CD14-positive monocyte (primary cell): ENCODE measurements at regions not wholly inside any gene's neighbourhood (a gene's known extent, or its start where the extent isn't known, plus 50 kb on each side); places are given as distances from the start of the nearest gene placed in this dataset. TPM values are rescaled to one million over a fixed set of nuclear protein-coding genes. Genes with fewer than 3 reads are reported as not detected.

Experiments
- DNase-seq, 3 donors: peaks; one replicate each; pipeline ENCODE4 v3.0.0-alpha.2; 2011 to 2022
- H2AFZ ChIP-seq: 2 replicates; pipeline ENCODE4 v1.6.0; 2012; ENCODE audit warnings: mild to moderate bottlenecking, low read depth, low read length, inconsistent platforms; ENCODE audit not compliant: insufficient read depth, poor library complexity, severe bottlenecking
- H3K27ac ChIP-seq, 2 donors: 1 replicate in 1 of 2; 2 replicates in 1 of 2; pipeline ENCODE4 v1.5.1; 2012 to 2013; ENCODE audit warnings: low read length in 2 of 2, control low read depth in 1 of 2, inconsistent platforms in 1 of 2, low read depth in 1 of 2, mild to moderate bottlenecking in 1 of 2
- H3K27me3 ChIP-seq, 2 donors: one replicate each; pipeline versions ENCODE4 v1.6.0 to v1.6.1; 2011 to 2013; ENCODE audit warnings: low read length in 2 of 2; ENCODE audit not compliant: control insufficient read depth in 2 of 2, insufficient read depth in 2 of 2
- H3K36me3 ChIP-seq, 2 donors: replicated peaks in 1 of 2; 1 replicate in 1 of 2; 2 replicates in 1 of 2; pipeline versions ENCODE4 v1.5.1 to v1.6.1; 2012 to 2013; ENCODE audit warnings: low read length in 2 of 2, control low read depth in 1 of 2, inconsistent platforms in 1 of 2, mild to moderate bottlenecking in 1 of 2; ENCODE audit not compliant: insufficient read depth in 2 of 2, control insufficient read depth in 1 of 2
- H3K4me1 ChIP-seq, 2 donors: 1 replicate in 1 of 2; 2 replicates in 1 of 2; pipeline versions ENCODE4 v1.5.1 to v1.6.1; 2012 to 2013; ENCODE audit warnings: low read length in 2 of 2, control low read depth in 1 of 2, inconsistent platforms in 1 of 2, mild to moderate bottlenecking in 1 of 2, moderate library complexity in 1 of 2; ENCODE audit not compliant: insufficient read depth in 2 of 2, control insufficient read depth in 1 of 2
- H3K4me2 ChIP-seq: replicated peaks from 2 replicates; pipeline ENCODE3; 2012; ENCODE audit warnings: low read length, moderate library complexity, mild to moderate bottlenecking; ENCODE audit not compliant: poor library complexity, severe bottlenecking; ENCODE audit errors: extremely low read depth
- H3K4me3 ChIP-seq, 3 experiments: fragments of 200-600 bp in 1 of 3; sonication (generic) in 1 of 3; replicated peaks in 1 of 3; 1 replicate in 2 of 3; 2 replicates in 1 of 3; pipeline ENCODE4 v1.5.1; 2011 to 2013; ENCODE audit warnings: low read length in 3 of 3, mild to moderate bottlenecking in 3 of 3, control low read depth in 2 of 3, low read depth in 2 of 3, inconsistent platforms in 1 of 3, moderate library complexity in 1 of 3
- H3K79me2 ChIP-seq: 2 replicates; pipeline ENCODE4 v1.6.0; 2012; ENCODE audit warnings: mild to moderate bottlenecking, control low read depth, inconsistent platforms, low read length, moderate library complexity; ENCODE audit not compliant: insufficient read depth
- H3K9ac ChIP-seq: 2 replicates; pipeline ENCODE4 v1.6.0; 2017; ENCODE audit warnings: low read length, mild to moderate bottlenecking; ENCODE audit not compliant: insufficient read depth, poor library complexity, severe bottlenecking
- H3K9me3 ChIP-seq, 2 donors: replicated peaks in 1 of 2; 1 replicate in 1 of 2; 2 replicates in 1 of 2; pipeline versions ENCODE4 v1.5.1 to v1.6.1; 2012 to 2013; ENCODE audit warnings: low read length in 2 of 2, control low read depth in 1 of 2; ENCODE audit not compliant: control insufficient read depth in 1 of 2, insufficient read depth in 1 of 2
- H4K20me1 ChIP-seq: 2 replicates; pipeline ENCODE4 v1.6.0; 2012; ENCODE audit warnings: mild to moderate bottlenecking, low read length, control low read depth, moderate library complexity; ENCODE audit not compliant: insufficient read depth
- H3K27ac Mint-ChIP-seq, 7 donors: one replicate each; pipeline ENCODE4 v1.8.0; 2020; ENCODE audit warnings: mild to moderate bottlenecking in 7 of 7, mixed read lengths in 7 of 7, moderate library complexity in 6 of 7, inconsistent platforms in 2 of 7
- H3K27me3 Mint-ChIP-seq, 3 donors: one replicate each; pipeline ENCODE4 v1.8.0; 2021 to 2022; ENCODE audit warnings: low read depth in 3 of 3, mild to moderate bottlenecking in 3 of 3, mixed read lengths in 3 of 3, moderate library complexity in 3 of 3, inconsistent platforms in 1 of 3
- H3K36me3 Mint-ChIP-seq, 2 donors: one replicate each; pipeline ENCODE4 v1.8.0; 2020; ENCODE audit warnings: mixed read lengths in 2 of 2, inconsistent platforms in 1 of 2, mild to moderate bottlenecking in 1 of 2
- H3K4me1 Mint-ChIP-seq: one replicate; pipeline ENCODE4 v1.8.0; 2020; ENCODE audit warnings: mild to moderate bottlenecking, mixed read lengths
- H3K4me3 Mint-ChIP-seq, 2 donors: one replicate each; pipeline ENCODE4 v1.8.0; 2020; ENCODE audit warnings: mild to moderate bottlenecking in 2 of 2, mixed read lengths in 2 of 2, moderate library complexity in 1 of 2
- H3K9me3 Mint-ChIP-seq, 7 donors: one replicate each; pipeline ENCODE4 v1.8.0; 2020 to 2022; ENCODE audit warnings: mixed read lengths in 7 of 7, mild to moderate bottlenecking in 6 of 7, moderate library complexity in 6 of 7, inconsistent platforms in 2 of 7
- CTCF ChIP-seq: fragments of 200-600 bp; IDR thresholded peaks from one replicate; pipeline ENCODE4 v1.8.0; 2022; ENCODE audit warnings: antibody characterized with exemption, mild to moderate bottlenecking
- WGBS: methylation state at CpG from one replicate; pipeline ENCODE4 v1.1.5; 2013; ENCODE audit warnings: missing lambda C conversion rate; ENCODE audit not compliant: insufficient coverage; 5-methylcytosine and 5-hydroxymethylcytosine counted together
- intact Hi-C, 2 donors: fragments of 100-400 bp; cut with micrococcal nuclease; formaldehyde crosslinking; loops; one replicate each; pipeline versions ENCODE4 v1.15.0 to v1.15.1; 2023
- small RNA-seq: library from RNA; depleted of rRNA; stranded (forward); fragments of <200 nt; gene quantifications from one replicate; pipeline ENCODE3, GENCODE V24; 2012; ENCODE audit warnings: low read depth; ENCODE audit not compliant: insufficient read length

GRCh38 chr15:25268166-25268565, 170.7 kb downstream of the UBE3A start:
- WGBS, result 0% methylated on average over 1 of the region's 6 CpGs
- Mint-ChIP-seq H3K36me3 (no peaks in the 10 kb centered on the region), H3K27me3 (no peaks in the 10 kb centered on the region), H3K27ac (no peak overlapping the region), H3K4me3 (no peak overlapping the region), H3K4me1 (no peaks in the 10 kb centered on the region), H3K9me3 (peaks cover 0 to 4% (median 2%) of the 10 kb centered on the region in 7 donors)
- Histone ChIP-seq H2AFZ (no peak overlapping the region), H3K9me3 (peaks cover 3 to 7% of the 10 kb centered on the region in 2 donors), H3K27ac (no peak overlapping the region), H3K79me2 (no peaks in the 10 kb centered on the region), H3K4me2 (no peak overlapping the region), H3K27me3 (no peaks in the 10 kb centered on the region), H3K9ac (no peak overlapping the region), H3K36me3 (no peaks in the 10 kb centered on the region), H4K20me1 (no peaks in the 10 kb centered on the region), H3K4me1 (no peaks in the 10 kb centered on the region), H3K4me3 (no peak overlapping the region)
- no peak for DNase-seq
- intact Hi-C loops, result no loop called here
- TF ChIP-seq CTCF, result no peak

Small RNA genes in the stretch of these regions (small RNA-seq; reads per million reads assigned to genes)
- not detected for gene RF00105
- not detected for gene SNORD115-1
- not detected for gene SNORD115-10
- gene SNORD115-11, result not detected
- gene SNORD115-12, result not detected
- not detected for gene SNORD115-14
- not detected for gene SNORD115-15
- not detected for gene SNORD115-16
- gene SNORD115-17, result not detected
- not detected for gene SNORD115-18
- not detected for gene SNORD115-19
- not detected for gene SNORD115-2
- not detected for gene SNORD115-20
- gene SNORD115-21, result not detected
- not detected for gene SNORD115-22
- not detected for gene SNORD115-23
- gene SNORD115-24, result not detected
- not detected for gene SNORD115-25
- not detected for gene SNORD115-27
- gene SNORD115-28, result not detected
- gene SNORD115-29, result not detected
- gene SNORD115-3, result not detected
- not detected for gene SNORD115-30
- gene SNORD115-31, result not detected
- not detected for gene SNORD115-32
- gene SNORD115-33, result not detected
- gene SNORD115-34, result not detected
- not detected for gene SNORD115-35
- gene SNORD115-36, result not detected
- gene SNORD115-37, result not detected
- gene SNORD115-38, result not detected
- not detected for gene SNORD115-39
- gene SNORD115-4, result not detected
- not detected for gene SNORD115-40
- gene SNORD115-41, result not detected
- gene SNORD115-42, result not detected
- not detected for gene SNORD115-43
- gene SNORD115-44, result not detected
- gene SNORD115-45, result not detected
- gene SNORD115-46, result not detected
- gene SNORD115-47, result not detected
- not detected for gene SNORD115-5
- not detected for gene SNORD115-6
- not detected for gene SNORD115-7
- not detected for gene SNORD115-8
- gene SNORD115-9, result not detected
- gene SNORD116-1, result 17.2 reads per million, percentile 85 among the genes with 10 or more reads in this experiment
- gene SNORD116-10, result not detected
- gene SNORD116-11, result not detected
- 3.5 reads per million, percentile 33 among the genes with 10 or more reads in this experiment for gene SNORD116-12
- gene SNORD116-13, result 1.4 reads per million
- gene SNORD116-14, result 1.4 reads per million
- gene SNORD116-15, result not detected
- gene SNORD116-16, result 6.1 reads per million, percentile 59 among the genes with 10 or more reads in this experiment
- gene SNORD116-17, result not detected
- gene SNORD116-18, result 12.3 reads per million, percentile 79 among the genes with 10 or more reads in this experiment
- not detected for gene SNORD116-19
- 0.71 reads per million for gene SNORD116-2
- not detected for gene SNORD116-22
- gene SNORD116-23, result 4.3 reads per million, percentile 42 among the genes with 10 or more reads in this experiment
- gene SNORD116-24, result 9.0 reads per million, percentile 72 among the genes with 10 or more reads in this experiment
- 9.4 reads per million, percentile 73 among the genes with 10 or more reads in this experiment for gene SNORD116-25
- 0.71 reads per million for gene SNORD116-29
- not detected for gene SNORD116-3
- not detected for gene SNORD116-30
- gene SNORD116-5, result not detected
- not detected for gene SNORD116-6
- gene SNORD116-7, result not detected
- not detected for gene SNORD116-8
- gene SNORD116-9, result not detected
